COLO829 (cell line): ENCODE measurements at regions not wholly inside any gene's neighbourhood (a gene's known extent, or its start where the extent isn't known, plus 50 kb on each side); places are given as distances from the start of the nearest gene placed in this dataset.

ENCODE experiments used
- DNase-seq: peaks from one replicate; pipeline ENCODE4 v3.0.0; 2012; ENCODE audit warnings: low spot score

- no peak for DNase-seq
These were observed 374.0 kb downstream of the SV2B start for GRCh38 chr15:91473894-91474545.

- DNase-seq, result no peak
These were observed 376.6 kb upstream of the SLCO3A1 start for GRCh38 chr15:91476861-91477260.

- DNase-seq, result no peak
These were observed 374.8 kb upstream of the SLCO3A1 start for GRCh38 chr15:91478717-91479191.

- DNase-seq, result no peak
These were observed 373.1 kb upstream of the SLCO3A1 start for GRCh38 chr15:91480426-91480825.

- no peak for DNase-seq
These were observed 370.7 kb upstream of the SLCO3A1 start for GRCh38 chr15:91482799-91483198.

- DNase-seq, result no peak
These were observed 369.4 kb upstream of the SLCO3A1 start for GRCh38 chr15:91484141-91484540.

GRCh38 chr15:91488452-91488851 is 365.1 kb upstream of the SLCO3A1 start:
- peak; percentile 59 for DNase-seq

- no peak for DNase-seq
These were observed 363.3 kb upstream of the SLCO3A1 start for GRCh38 chr15:91490211-91490610.

GRCh38 chr15:91491101-91491950 is 362.2 kb upstream of the SLCO3A1 start:
- DNase-seq, result no peak

- no peak for DNase-seq
These were observed 356.5 kb upstream of the SLCO3A1 start for GRCh38 chr15:91496754-91497691.

GRCh38 chr15:91498046-91498748 is 355.3 kb upstream of the SLCO3A1 start:
- DNase-seq, result no peak

- DNase-seq, result no peak
These were observed 354.8 kb upstream of the SLCO3A1 start for GRCh38 chr15:91498749-91499062.

- peak; percentile 84 for DNase-seq
These were observed 353.6 kb upstream of the SLCO3A1 start for GRCh38 chr15:91499774-91500383.

GRCh38 chr15:91508633-91509032 is 344.9 kb upstream of the SLCO3A1 start:
- no peak for DNase-seq

- no peak for DNase-seq
These were observed 339.4 kb upstream of the SLCO3A1 start for GRCh38 chr15:91514147-91514546.

- peak; percentile 83 for DNase-seq
These were observed 338.2 kb upstream of the SLCO3A1 start for GRCh38 chr15:91515188-91515754.

- DNase-seq, result no peak
These were observed 336.6 kb upstream of the SLCO3A1 start for GRCh38 chr15:91516866-91517265.

GRCh38 chr15:91517491-91518200 is 335.9 kb upstream of the SLCO3A1 start:
- DNase-seq, result no peak

GRCh38 chr15:91520850-91521249 is 332.7 kb upstream of the SLCO3A1 start:
- no peak for DNase-seq

GRCh38 chr15:91521548-91521947 is 332.0 kb upstream of the SLCO3A1 start:
- no peak for DNase-seq
